GM12878 (cell line): ENCODE measurements at regions not wholly inside any gene's neighbourhood (a gene's known extent, or its start where the extent isn't known, plus 50 kb on each side); places are given as distances from the start of the nearest gene placed in this dataset.

Source experiments
- ATAC-seq: fragments of 200-7000 bp; cut with Tn5 transposase; 3 replicates; pipeline ENCODE4 v1.9.1; 2020; ENCODE audit warnings: mild to moderate bottlenecking, moderate library complexity
- BruUV-seq: library from RNA; stranded (reverse); fragments of 400-500 nt; replicated peaks from 2 replicates; lab custom pipeline; 2021; lab: Mats Ljungman, UMichigan
- CTCF ChIA-PET: fragments of 300-600 bp; sonication (Branson Sonifier 250); formaldehyde crosslinking; extraction: SDS; loops from one replicate; lab custom pipeline; 2021; ENCODE audit warnings: inconsistent platforms; lab: Yijun Ruan, JAX
- POLR2A ChIA-PET: fragments of 350-600 bp; formaldehyde crosslinking; extraction: SDS; loops from one replicate; lab custom pipeline; 2021; ENCODE audit warnings: inconsistent platforms; lab: Charles Lee
- RAD21 ChIA-PET: fragments of 300-600 bp; sonication (Branson Sonifier 250); formaldehyde crosslinking; loops from one replicate; lab custom pipeline; 2023; ENCODE audit warnings: antibody characterized with exemption; ENCODE audit not compliant: unreplicated experiment; lab: Charles Lee
- SMC1A ChIA-PET: fragments of 300-600 bp; sonication (Branson Sonifier 250); formaldehyde crosslinking; loops from one replicate; lab custom pipeline; 2023; ENCODE audit not compliant: unreplicated experiment, uncharacterized antibody; lab: Charles Lee
- DNase-seq: peaks from one replicate; pipeline ENCODE4 v3.0.0-alpha.2; 2011; ENCODE audit warnings: low read depth, low spot score
- FAIRE-seq: peaks from 3 replicates; lab custom pipeline; 2011; peaks lifted over from hg19 to GRCh38; lab: Jason Lieb, UNC
- H2AFZ ChIP-seq: 2 replicates; pipeline ENCODE4 v1.6.0; 2011; ENCODE audit warnings: low read depth, low read length, control low read depth; ENCODE audit not compliant: control insufficient read depth
- H3K27ac ChIP-seq: 2 replicates; pipeline ENCODE4 v1.5.1; 2011; ENCODE audit warnings: control low read depth; ENCODE audit not compliant: control insufficient read depth, insufficient read depth
- H3K27me3 ChIP-seq, 2 experiments: replicated peaks in 1 of 2; 2 replicates each; pipeline versions ENCODE4 v1.6.0 to v1.6.1; 2011; ENCODE audit warnings: low read length in 1 of 2; ENCODE audit not compliant: control insufficient read depth in 2 of 2, insufficient read depth in 2 of 2
- H3K36me3 ChIP-seq, 2 experiments: 2 replicates each; pipeline ENCODE4 v1.5.1; 2011; ENCODE audit warnings: low read length in 1 of 2; ENCODE audit not compliant: control insufficient read depth in 2 of 2, insufficient read depth in 2 of 2
- H3K4me1 ChIP-seq: 2 replicates; pipeline ENCODE4 v1.6.1; 2011; ENCODE audit warnings: mild to moderate bottlenecking, low read length, moderate library complexity, mixed read lengths; ENCODE audit not compliant: control insufficient read depth, insufficient read depth
- H3K4me2 ChIP-seq: 2 replicates; pipeline ENCODE4 v1.6.0; 2011; ENCODE audit warnings: control low read depth; ENCODE audit not compliant: control insufficient read depth, insufficient read depth
- H3K4me3 ChIP-seq: fragments of 200-600 bp; sonication (generic); 2 replicates; pipeline ENCODE4 v1.5.1; 2016
- H3K79me2 ChIP-seq: 2 replicates; pipeline ENCODE4 v1.6.0; 2011; ENCODE audit warnings: low read length; ENCODE audit not compliant: control insufficient read depth, insufficient read depth
- H3K9ac ChIP-seq: 2 replicates; pipeline ENCODE4 v1.8.0; 2011; ENCODE audit warnings: low read length, control low read depth, mixed read lengths; ENCODE audit not compliant: control insufficient read depth, insufficient read depth
- H3K9me3 ChIP-seq: replicated peaks from 3 replicates; pipeline ENCODE4 v1.5.1; 2011; ENCODE audit warnings: mild to moderate bottlenecking, low read length; ENCODE audit not compliant: control insufficient read depth, insufficient read depth
- H4K20me1 ChIP-seq: 2 replicates; pipeline ENCODE4 v1.6.0; 2011; ENCODE audit not compliant: control insufficient read depth, insufficient read depth
- BCL3 ChIP-seq: IDR thresholded peaks from 2 replicates; pipeline ENCODE4 v1.6.1; 2011; ENCODE audit warnings: borderline replicate concordance, low read depth, mild to moderate bottlenecking, moderate library complexity, low read length; ENCODE audit not compliant: insufficient read depth, poor library complexity, severe bottlenecking
- BCLAF1 ChIP-seq: fragments of 450-650 bp; IDR thresholded peaks from 2 replicates; pipeline ENCODE4 v1.6.1; 2017; ENCODE audit warnings: antibody characterized with exemption, mild to moderate bottlenecking, moderate library complexity
- CHD2 ChIP-seq: IDR thresholded peaks from 2 replicates; pipeline ENCODE4 v1.6.1; 2011; ENCODE audit warnings: low read depth, low read length, improper control_type of control experiment, borderline replicate concordance
- GATAD2B ChIP-seq: fragments of 450-650 bp; conservative IDR thresholded peaks from 2 replicates; pipeline ENCODE4 v1.6.1; 2017; ENCODE audit warnings: low read depth, mild to moderate bottlenecking, moderate library complexity
- HDAC6 ChIP-seq: fragments of 200-600 bp; sonication (generic); IDR thresholded peaks from one replicate; pipeline ENCODE4 v1.8.0; 2017; ENCODE audit warnings: antibody characterized with exemption; ENCODE audit not compliant: unreplicated experiment
- HSF1 ChIP-seq: fragments of 150-350 bp; IDR thresholded peaks from 2 replicates; pipeline ENCODE4 v1.6.1; 2014; ENCODE audit warnings: mild to moderate bottlenecking, low read depth, low read length
- KDM1A ChIP-seq: fragments of 200-600 bp; sonication (generic); IDR thresholded peaks from 2 replicates; pipeline ENCODE4 v1.6.1; 2016; ENCODE audit warnings: borderline replicate concordance
- LARP7 ChIP-seq: fragments of 450-650 bp; IDR thresholded peaks from 2 replicates; pipeline ENCODE4 v1.6.1; 2017; ENCODE audit warnings: mild to moderate bottlenecking
- MEF2A ChIP-seq: IDR thresholded peaks from 2 replicates; pipeline ENCODE4 v1.6.1; 2011; ENCODE audit warnings: low read depth, mild to moderate bottlenecking, low read length, moderate library complexity; ENCODE audit not compliant: insufficient read depth
- NFXL1 ChIP-seq: fragments of 450-650 bp; IDR thresholded peaks from 2 replicates; pipeline ENCODE4 v1.6.1; 2017; ENCODE audit warnings: antibody characterized with exemption, mild to moderate bottlenecking, borderline replicate concordance
- NFYB ChIP-seq: IDR thresholded peaks from 2 replicates; pipeline ENCODE4 v1.6.1; 2011; ENCODE audit warnings: low read depth, mild to moderate bottlenecking, low read length, improper control_type of control experiment, moderate library complexity; ENCODE audit not compliant: insufficient read depth
- NR2C2 ChIP-seq: IDR thresholded peaks from 2 replicates; pipeline ENCODE4 v1.6.1; 2011; ENCODE audit warnings: borderline replicate concordance, low read depth; ENCODE audit not compliant: control insufficient read depth, insufficient read length
- POU2F2 ChIP-seq: IDR thresholded peaks from 3 replicates; pipeline ENCODE4 v1.6.1; 2011; ENCODE audit warnings: low read depth, mild to moderate bottlenecking, low read length, borderline replicate concordance
- RAD51 ChIP-seq: fragments of 450-650 bp; IDR thresholded peaks from 2 replicates; pipeline ENCODE4 v1.6.1; 2016; ENCODE audit warnings: moderate library complexity, mild to moderate bottlenecking, inconsistent platforms
- SIX5 ChIP-seq: IDR thresholded peaks from 2 replicates; pipeline ENCODE4 v1.6.1; 2011; ENCODE audit warnings: mild to moderate bottlenecking, low read depth, low read length, moderate library complexity; ENCODE audit not compliant: severe bottlenecking
- SKIL ChIP-seq: fragments of 450-650 bp; IDR thresholded peaks from 2 replicates; pipeline ENCODE4 v1.6.1; 2017; ENCODE audit warnings: mild to moderate bottlenecking, low read depth, inconsistent platforms; ENCODE audit not compliant: poor library complexity, severe bottlenecking
- SPI1 ChIP-seq: IDR thresholded peaks from 2 replicates; pipeline ENCODE4 v1.6.1; 2011; ENCODE audit warnings: low read depth, mild to moderate bottlenecking, low read length, moderate library complexity, borderline replicate concordance; ENCODE audit not compliant: insufficient read depth
- SUZ12 ChIP-seq: fragments of 200-600 bp; sonication (generic); IDR thresholded peaks from one replicate; pipeline ENCODE4 v1.6.1; 2018; ENCODE audit warnings: antibody characterized with exemption, mild to moderate bottlenecking; ENCODE audit not compliant: unreplicated experiment
- ZNF622 ChIP-seq: fragments of 450-650 bp; IDR thresholded peaks from 2 replicates; pipeline ENCODE4 v1.6.1; 2017; ENCODE audit warnings: mild to moderate bottlenecking, inconsistent platforms
- in situ Hi-C: fragments of 300-500 bp; cut with MboI; formaldehyde crosslinking; loops from 9 replicates; pipeline ENCODE4 v1.14.3; 2018; ENCODE audit warnings: mixed read lengths
- intact Hi-C: fragments of 100-400 bp; cut with micrococcal nuclease; formaldehyde crosslinking; loops from one replicate; pipeline ENCODE4 v1.14.2; 2022; ENCODE audit not compliant: unreplicated experiment

GRCh38 chr5:121158451-121158850 lies 693.2 kb upstream of the FTMT start:
- Histone ChIP-seq H3K9ac (no peak overlapping the region), H3K36me3 (no peaks in the 10 kb centered on the region), H3K27ac (no peak overlapping the region), H3K9me3 (no peaks in the 10 kb centered on the region), H3K79me2 (no peaks in the 10 kb centered on the region), H3K4me3 (no peak overlapping the region), H3K4me1 (no peaks in the 10 kb centered on the region), H3K4me2 (no peak overlapping the region), H4K20me1 (no peaks in the 10 kb centered on the region), H3K27me3 (no peaks in the 10 kb centered on the region), H2AFZ (no peak overlapping the region)
- RAD21 ChIA-PET: no interaction called here
- no peak for ATAC-seq
- intact Hi-C loops (no loop called here), in situ Hi-C loops (no loop called here)
- SMC1A ChIA-PET: no interaction called here
- no peak for TF ChIP-seq GATAD2B
- TF ChIP-seq CHD2: no peak
- TF ChIP-seq ZNF622: no peak
- TF ChIP-seq LARP7: no peak
- TF ChIP-seq SUZ12: no peak
- TF ChIP-seq POU2F2: no peak
- TF ChIP-seq SIX5: no peak
- no peak for TF ChIP-seq SKIL
- no peak for TF ChIP-seq HDAC6
- no peak for TF ChIP-seq NFXL1
- no peak for TF ChIP-seq SPI1
- no peak for TF ChIP-seq BCL3
- TF ChIP-seq NR2C2: no peak
- TF ChIP-seq NFYB: no peak
- no peak for TF ChIP-seq HSF1
- no peak for TF ChIP-seq BCLAF1
- no peak for TF ChIP-seq RAD51
- TF ChIP-seq MEF2A: no peak
- TF ChIP-seq KDM1A: no peak
- CTCF ChIA-PET: no interaction called here
- no peak for FAIRE-seq
- no peak for DNase-seq
- no TSS peak for BruUV-seq
- POLR2A ChIA-PET: no interaction called here
